GM23338 (cell line): ENCODE measurements at regions not wholly inside any gene's neighbourhood (a gene's known extent, or its start where the extent isn't known, plus 50 kb on each side); places are given as distances from the start of the nearest gene placed in this dataset.
A peak's percentile ranks its signal among the peaks of the same experiment; 100 is the strongest.

ENCODE experiments used
- ATAC-seq: fragments of 200-7000 bp; cut with Tn5 transposase; 3 replicates; pipeline ENCODE4 v1.9.1; 2020
- DNase-seq: peaks from one replicate; pipeline ENCODE4 v3.0.0-alpha.2; 2015; ENCODE audit warnings: low spot score
- H2AFZ ChIP-seq: fragments of 200-600 bp; sonication (generic); 2 replicates; pipeline ENCODE4 v1.8.0; 2016; ENCODE audit warnings: antibody characterized with exemption, mild to moderate bottlenecking, moderate library complexity
- H3F3A ChIP-seq: fragments of 200-600 bp; sonication (generic); replicated peaks from 2 replicates; pipeline ENCODE4 v1.8.0; 2017; ENCODE audit warnings: antibody characterized with exemption, mixed run types, low read depth
- H3K27ac ChIP-seq: fragments of 200-600 bp; sonication (generic); 2 replicates; pipeline ENCODE4 v1.6.1; 2016; ENCODE audit warnings: low read depth
- H3K27me3 ChIP-seq: fragments of 200-600 bp; sonication (generic); 2 replicates; pipeline ENCODE4 v1.8.0; 2016; ENCODE audit warnings: mild to moderate bottlenecking, mixed run types, moderate library complexity; ENCODE audit not compliant: insufficient read depth
- H3K36me3 ChIP-seq: fragments of 200-600 bp; sonication (generic); 2 replicates; pipeline ENCODE4 v1.8.0; 2016; ENCODE audit warnings: mild to moderate bottlenecking; ENCODE audit not compliant: insufficient read depth
- H3K4me1 ChIP-seq: fragments of 200-600 bp; sonication (generic); 2 replicates; pipeline ENCODE4 v1.8.0; 2016; ENCODE audit warnings: mild to moderate bottlenecking, moderate library complexity; ENCODE audit not compliant: insufficient read depth
- H3K4me2 ChIP-seq: fragments of 200-600 bp; sonication (generic); 2 replicates; pipeline ENCODE4 v1.7.1; 2017; ENCODE audit warnings: mixed run types
- H3K4me3 ChIP-seq: fragments of 200-600 bp; sonication (generic); 2 replicates; pipeline ENCODE4 v1.6.1; 2016; ENCODE audit warnings: mixed run types
- H3K79me2 ChIP-seq: fragments of 200-600 bp; sonication (generic); replicated peaks from 2 replicates; pipeline ENCODE4 v1.8.0; 2017; ENCODE audit warnings: mild to moderate bottlenecking; ENCODE audit not compliant: insufficient read depth
- H3K9me2 ChIP-seq: fragments of 200-600 bp; sonication (generic); 2 replicates; pipeline ENCODE4 v1.8.0; 2017; ENCODE audit not compliant: insufficient read depth
- H4K20me1 ChIP-seq: fragments of 200-600 bp; sonication (generic); replicated peaks from 2 replicates; pipeline ENCODE4 v1.8.0; 2017; ENCODE audit warnings: mild to moderate bottlenecking; ENCODE audit not compliant: insufficient read depth
- H3K27ac Mint-ChIP-seq: 2 replicates; pipeline ENCODE4 v1.8.0; 2020; ENCODE audit warnings: inconsistent platforms, mild to moderate bottlenecking, moderate library complexity, mixed read lengths
- H3K27me3 Mint-ChIP-seq: 3 replicates; pipeline ENCODE4 v1.8.0; 2022; ENCODE audit warnings: low read depth, mild to moderate bottlenecking, moderate library complexity, mixed read lengths, inconsistent platforms; ENCODE audit not compliant: insufficient read depth, poor library complexity
- H3K36me3 Mint-ChIP-seq: 3 replicates; pipeline ENCODE4 v1.8.0; 2021; ENCODE audit warnings: low read depth, mild to moderate bottlenecking, inconsistent platforms, moderate library complexity, mixed read lengths
- H3K4me1 Mint-ChIP-seq: 3 replicates; pipeline ENCODE4 v1.8.0; 2020; ENCODE audit warnings: mild to moderate bottlenecking, inconsistent platforms, mixed read lengths
- H3K4me3 Mint-ChIP-seq: 3 replicates; pipeline ENCODE4 v1.8.0; 2021; ENCODE audit warnings: moderate library complexity, mild to moderate bottlenecking, inconsistent platforms, mixed read lengths
- H3K9me3 Mint-ChIP-seq: 3 replicates; pipeline ENCODE4 v1.8.0; 2020; ENCODE audit warnings: moderate library complexity, mild to moderate bottlenecking, inconsistent platforms, mixed read lengths
- CTCF ChIP-seq, 2 experiments: fragments of 200-600 bp in 1 of 2; sonication (generic) in 1 of 2; conservative IDR thresholded peaks; 2 replicates each; pipeline versions ENCODE4 v1.5.1 to v1.6.1; 2016 to 2017; ENCODE audit warnings: antibody characterized with exemption in 2 of 2, low read depth in 2 of 2, mild to moderate bottlenecking in 2 of 2, moderate library complexity in 1 of 2
- ETS1 ChIP-seq: IDR thresholded peaks from 2 replicates; pipeline ENCODE4 v1.6.1; 2016; ENCODE audit warnings: antibody characterized with exemption
- EZH2 ChIP-seq: fragments of 200-600 bp; sonication (generic); IDR thresholded peaks from one replicate; pipeline ENCODE4 v1.8.0; 2017; ENCODE audit warnings: antibody characterized with exemption, mild to moderate bottlenecking, low read depth; ENCODE audit not compliant: unreplicated experiment
- JUNB ChIP-seq: IDR thresholded peaks from one replicate; pipeline ENCODE4 v1.6.1; 2016; ENCODE audit warnings: antibody characterized with exemption; ENCODE audit not compliant: unreplicated experiment
- POLR2AphosphoS5 ChIP-seq: IDR thresholded peaks from 2 replicates; pipeline ENCODE4 v1.6.1; 2016; ENCODE audit warnings: antibody characterized with exemption, low read depth
- REST ChIP-seq: IDR thresholded peaks from one replicate; pipeline ENCODE4 v1.6.1; 2018; ENCODE audit warnings: antibody characterized with exemption; ENCODE audit not compliant: unreplicated experiment
- STAT1 ChIP-seq: IDR thresholded peaks from one replicate; pipeline ENCODE4 v1.6.1; 2016; ENCODE audit warnings: antibody characterized with exemption; ENCODE audit not compliant: unreplicated experiment
- ZNF331 ChIP-seq: fragments of 250-450 bp; sonication (Bioruptor Pico); IDR thresholded peaks from 2 replicates; pipeline ENCODE4 v1.5.0; 2020; ENCODE audit warnings: low read depth, mild to moderate bottlenecking, moderate library complexity
- ZNF462 ChIP-seq: fragments of 250-450 bp; sonication (Bioruptor Pico); IDR thresholded peaks from 2 replicates; pipeline ENCODE4 v1.5.0; 2020; ENCODE audit warnings: mild to moderate bottlenecking, moderate library complexity

GRCh38 chr1:82260666-82261065, 459.9 kb downstream of the ADGRL2 start:
- H4K20me1 ChIP-seq: no peaks in the 10 kb centered on the region
- Mint-ChIP-seq H3K36me3 (no peaks in the 10 kb centered on the region), H3K27ac (no peak overlapping the region), H3K4me3 (no peak overlapping the region), H3K9me3 (no peaks in the 10 kb centered on the region), H3K27me3 (no peaks in the 10 kb centered on the region), H3K4me1 (peaks cover 2% of the 10 kb centered on the region; the same call in 1 of the 3 replicates)
- H3K4me2 ChIP-seq: no peak overlapping the region
- H3K9me2 ChIP-seq: no peaks in the 10 kb centered on the region
- no peaks in the 10 kb centered on the region for H3K27me3 ChIP-seq
- H2AFZ ChIP-seq: no peak overlapping the region
- H3K79me2 ChIP-seq: no peaks in the 10 kb centered on the region
- DNase-seq (no peak), ATAC-seq (no peak)
- no peak overlapping the region for H3K4me3 ChIP-seq
- no peaks in the 10 kb centered on the region for H3F3A ChIP-seq
- no peaks in the 10 kb centered on the region for H3K36me3 ChIP-seq
- no peaks in the 10 kb centered on the region for H3K4me1 ChIP-seq
- no peak overlapping the region for H3K27ac ChIP-seq
- no peak for TF ChIP-seq ZNF462 (CRISPR knock-in tag)
- no peak for TF ChIP-seq EZH2

- H3F3A ChIP-seq: no peaks in the 10 kb centered on the region
- Mint-ChIP-seq H3K4me1 (peaks cover 2% of the 10 kb centered on the region; the same call in 1 of the 3 replicates), H3K4me3 (no peak overlapping the region), H3K36me3 (no peaks in the 10 kb centered on the region), H3K9me3 (no peaks in the 10 kb centered on the region), H3K27me3 (no peaks in the 10 kb centered on the region), H3K27ac (no peak overlapping the region)
- H3K9me2 ChIP-seq: no peaks in the 10 kb centered on the region
- H3K4me1 ChIP-seq: no peaks in the 10 kb centered on the region
- H4K20me1 ChIP-seq: no peaks in the 10 kb centered on the region
- H3K79me2 ChIP-seq: no peaks in the 10 kb centered on the region
- no peaks in the 10 kb centered on the region for H3K27me3 ChIP-seq
- no peak for ATAC-seq
- H3K27ac ChIP-seq: no peak overlapping the region
- no peak overlapping the region for H3K4me2 ChIP-seq
- no peak for DNase-seq
- 0 out of 2 replicates have a peak overlapping the region, but pooled peaks have one; percentile 78 for H2AFZ ChIP-seq
- H3K4me3 ChIP-seq: no peak overlapping the region
- H3K36me3 ChIP-seq: no peaks in the 10 kb centered on the region
- TF ChIP-seq REST (no peak), CTCF (conservative IDR thresholded peaks at IDR 0.05; ENCODE audit: low read depth in 2 of 2) (no peak), POLR2AphosphoS5 (no peak), EZH2 (no peak), JUNB (no peak), ZNF331 (CRISPR knock-in tag) (no peak), STAT1 (no peak), ETS1 (no peak)
Measured at GRCh38 chr1:82260051-82260450, 459.3 kb downstream of the ADGRL2 start.
